Neural progenitor cell (in vitro differentiated cells): ENCODE measurements at regions not wholly inside any gene's neighbourhood (a gene's known extent, or its start where the extent isn't known, plus 50 kb on each side); places are given as distances from the start of the nearest gene placed in this dataset.
"Not testable (repeated sequence)": the region's sequence is repeated elsewhere in the genome, so short reads cannot be mapped to it uniquely, and the experiment has no call there.

Source experiments
- DNase-seq: peaks from one replicate; pipeline ENCODE4 v3.0.0-alpha.2; 2016; ENCODE audit warnings: low spot score
- H2AFZ ChIP-seq: fragments of 200-600 bp; sonication (generic); replicated peaks from 2 replicates; pipeline ENCODE4 v1.6.1; 2016; ENCODE audit warnings: antibody characterized with exemption
- H3F3A ChIP-seq: fragments of 200-600 bp; sonication (generic); 2 replicates; pipeline ENCODE4 v1.6.1; 2016; ENCODE audit warnings: antibody characterized with exemption, low read depth
- H3K27ac ChIP-seq: fragments of 200-600 bp; sonication (generic); 2 replicates; pipeline ENCODE4 v1.5.1; 2016; ENCODE audit warnings: mild to moderate bottlenecking
- H3K27me3 ChIP-seq: fragments of 200-600 bp; sonication (generic); 2 replicates; pipeline ENCODE4 v1.6.1; 2016; ENCODE audit warnings: mild to moderate bottlenecking, moderate library complexity
- H3K36me3 ChIP-seq: fragments of 200-600 bp; sonication (generic); 2 replicates; pipeline ENCODE4 v1.5.1; 2016
- H3K4me1 ChIP-seq: fragments of 200-600 bp; sonication (generic); 2 replicates; pipeline ENCODE4 v1.6.1; 2016; ENCODE audit warnings: mixed run types
- H3K4me2 ChIP-seq: fragments of 200-600 bp; sonication (generic); 2 replicates; pipeline ENCODE4 v1.6.1; 2016
- H3K4me3 ChIP-seq: fragments of 200-600 bp; sonication (generic); 2 replicates; pipeline ENCODE4 v1.5.1; 2016
- H3K79me2 ChIP-seq: fragments of 200-600 bp; sonication (generic); 2 replicates; pipeline ENCODE4 v1.6.1; 2016; ENCODE audit warnings: low read depth
- H3K9ac ChIP-seq: fragments of 200-600 bp; sonication (generic); 2 replicates; pipeline ENCODE4 v1.6.1; 2016
- H3K9me3 ChIP-seq: fragments of 200-600 bp; sonication (generic); 2 replicates; pipeline ENCODE4 v1.5.1; 2016; ENCODE audit warnings: low read depth
- H4K20me1 ChIP-seq: fragments of 200-600 bp; sonication (generic); 2 replicates; pipeline ENCODE4 v1.6.1; 2016; ENCODE audit warnings: low read depth
- H3K27ac Mint-ChIP-seq: 3 replicates; pipeline ENCODE4 v1.8.0; 2021; ENCODE audit warnings: mixed read lengths
- H3K27me3 Mint-ChIP-seq: 2 replicates; pipeline ENCODE4 v1.8.0; 2022; ENCODE audit warnings: low read depth, mild to moderate bottlenecking, inconsistent platforms, moderate library complexity, mixed read lengths; ENCODE audit not compliant: insufficient read depth
- H3K36me3 Mint-ChIP-seq: 3 replicates; pipeline ENCODE4 v1.8.0; 2021; ENCODE audit warnings: mixed read lengths
- H3K4me1 Mint-ChIP-seq: 3 replicates; pipeline ENCODE4 v1.8.0; 2021; ENCODE audit warnings: mixed read lengths
- H3K4me3 Mint-ChIP-seq: 3 replicates; pipeline ENCODE4 v1.8.0; 2021; ENCODE audit warnings: mild to moderate bottlenecking, moderate library complexity, mixed read lengths
- H3K9me3 Mint-ChIP-seq: 3 replicates; pipeline ENCODE4 v1.8.0; 2020; ENCODE audit warnings: mixed read lengths
- EZH2 ChIP-seq: fragments of 200-600 bp; sonication (generic); IDR thresholded peaks from 2 replicates; pipeline ENCODE4 v1.6.1; 2017; ENCODE audit warnings: antibody characterized with exemption, mild to moderate bottlenecking, moderate library complexity
- EZH2phosphoT487 ChIP-seq: fragments of 200-600 bp; sonication (generic); IDR thresholded peaks from 2 replicates; pipeline ENCODE4 v1.6.1; 2017; ENCODE audit warnings: antibody characterized with exemption
- TF ChIP-seq, protein P1 (sequence below): fragments of 200-600 bp; sonication (generic); IDR thresholded peaks from 2 replicates; pipeline ENCODE4 v1.5.1; 2017; ENCODE audit warnings: antibody characterized with exemption, mild to moderate bottlenecking

DNA sequence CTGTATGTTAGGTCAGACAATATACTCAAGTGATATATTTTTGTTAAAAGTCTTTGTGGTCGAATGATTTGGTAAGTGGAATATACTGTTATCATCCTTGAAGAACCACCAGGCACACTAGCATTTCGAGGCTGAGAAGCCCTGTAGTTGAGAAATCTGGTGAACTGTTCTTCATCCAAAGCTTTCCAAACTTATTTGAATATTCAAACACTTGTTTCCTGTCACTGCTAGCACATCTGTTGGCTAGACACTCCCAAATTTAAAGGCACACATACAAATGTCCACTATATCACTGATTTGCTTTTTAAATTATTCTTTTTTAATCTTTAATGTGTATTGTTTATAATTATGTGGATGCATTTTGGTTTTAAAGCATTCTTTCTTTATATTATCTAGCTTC lies 241.9 kb upstream of the CNTNAP5 start:
- H2AFZ ChIP-seq = no peak overlapping the region
- H3K4me1 Mint-ChIP-seq = no peaks in the 10 kb centered on the region
- no peaks in the 10 kb centered on the region for H3K27me3 ChIP-seq
- H3K36me3 ChIP-seq = no peaks in the 10 kb centered on the region
- no peaks in the 10 kb centered on the region for H3K36me3 Mint-ChIP-seq
- TF ChIP-seq EZH2phosphoT487 = no peak
- no peak for TF ChIP-seq EZH2
- TF ChIP-seq, protein P1, sequence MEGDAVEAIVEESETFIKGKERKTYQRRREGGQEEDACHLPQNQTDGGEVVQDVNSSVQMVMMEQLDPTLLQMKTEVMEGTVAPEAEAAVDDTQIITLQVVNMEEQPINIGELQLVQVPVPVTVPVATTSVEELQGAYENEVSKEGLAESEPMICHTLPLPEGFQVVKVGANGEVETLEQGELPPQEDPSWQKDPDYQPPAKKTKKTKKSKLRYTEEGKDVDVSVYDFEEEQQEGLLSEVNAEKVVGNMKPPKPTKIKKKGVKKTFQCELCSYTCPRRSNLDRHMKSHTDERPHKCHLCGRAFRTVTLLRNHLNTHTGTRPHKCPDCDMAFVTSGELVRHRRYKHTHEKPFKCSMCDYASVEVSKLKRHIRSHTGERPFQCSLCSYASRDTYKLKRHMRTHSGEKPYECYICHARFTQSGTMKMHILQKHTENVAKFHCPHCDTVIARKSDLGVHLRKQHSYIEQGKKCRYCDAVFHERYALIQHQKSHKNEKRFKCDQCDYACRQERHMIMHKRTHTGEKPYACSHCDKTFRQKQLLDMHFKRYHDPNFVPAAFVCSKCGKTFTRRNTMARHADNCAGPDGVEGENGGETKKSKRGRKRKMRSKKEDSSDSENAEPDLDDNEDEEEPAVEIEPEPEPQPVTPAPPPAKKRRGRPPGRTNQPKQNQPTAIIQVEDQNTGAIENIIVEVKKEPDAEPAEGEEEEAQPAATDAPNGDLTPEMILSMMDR = no peak
- DNase-seq = no peak
- no peak overlapping the region for H3K27ac ChIP-seq
- H3K79me2 ChIP-seq = no peaks in the 10 kb centered on the region
- H3F3A ChIP-seq = no peaks in the 10 kb centered on the region
- H4K20me1 ChIP-seq = no peaks in the 10 kb centered on the region
- H3K9me3 Mint-ChIP-seq = peaks cover 10% of the 10 kb centered on the region
- no peaks in the 10 kb centered on the region for H3K27me3 Mint-ChIP-seq
- no peak overlapping the region for H3K9ac ChIP-seq
- H3K27ac Mint-ChIP-seq = no peak overlapping the region
- no peak overlapping the region for H3K4me3 Mint-ChIP-seq
- H3K9me3 ChIP-seq = no peaks in the 10 kb centered on the region
- no peak overlapping the region for H3K4me2 ChIP-seq
- H3K4me1 ChIP-seq = no peaks in the 10 kb centered on the region
- no peak overlapping the region for H3K4me3 ChIP-seq

DNA sequence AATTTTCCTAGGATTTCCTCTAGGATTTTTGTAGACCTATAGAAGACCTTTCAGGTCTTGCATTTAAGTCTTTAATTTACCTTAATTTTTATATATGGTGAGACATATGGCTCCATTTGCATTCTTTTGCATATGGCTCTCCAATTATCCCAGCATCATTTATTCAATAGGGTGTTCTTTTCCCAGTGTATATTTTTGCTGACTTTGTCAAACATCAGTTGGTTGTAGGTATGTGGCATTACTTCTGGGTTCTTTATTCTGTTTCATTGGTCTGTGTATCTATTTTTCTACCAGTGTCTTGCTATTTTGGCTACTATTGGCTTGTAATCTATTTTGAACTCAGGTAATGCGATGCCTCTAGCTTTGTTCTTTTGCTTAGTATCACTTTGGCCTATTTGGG lies 239.8 kb upstream of the CNTNAP5 start:
- peaks cover 10% of the 10 kb centered on the region for H3K9me3 Mint-ChIP-seq
- no peaks in the 10 kb centered on the region for H3K79me2 ChIP-seq
- TF ChIP-seq, protein P1 = no peak
- no peak for TF ChIP-seq EZH2phosphoT487
- TF ChIP-seq EZH2 = no peak
- H3K4me3 ChIP-seq = no peak overlapping the region
- no peaks in the 10 kb centered on the region for H3K27me3 ChIP-seq
- H3K4me2 ChIP-seq = no peak overlapping the region
- no peak overlapping the region for H3K27ac ChIP-seq
- H3K9ac ChIP-seq = no peak overlapping the region
- DNase-seq = no peak
- no peaks in the 10 kb centered on the region for H3K4me1 ChIP-seq
- H3K27me3 Mint-ChIP-seq = no peaks in the 10 kb centered on the region
- no peaks in the 10 kb centered on the region for H3K9me3 ChIP-seq
- no peak overlapping the region for H2AFZ ChIP-seq
- no peak overlapping the region for H3K4me3 Mint-ChIP-seq
- no peaks in the 10 kb centered on the region for H3K36me3 Mint-ChIP-seq
- no peaks in the 10 kb centered on the region for H3K36me3 ChIP-seq
- no peaks in the 10 kb centered on the region for H3F3A ChIP-seq
- no peaks in the 10 kb centered on the region for H3K4me1 Mint-ChIP-seq
- no peaks in the 10 kb centered on the region for H4K20me1 ChIP-seq
- no peak overlapping the region for H3K27ac Mint-ChIP-seq

DNA sequence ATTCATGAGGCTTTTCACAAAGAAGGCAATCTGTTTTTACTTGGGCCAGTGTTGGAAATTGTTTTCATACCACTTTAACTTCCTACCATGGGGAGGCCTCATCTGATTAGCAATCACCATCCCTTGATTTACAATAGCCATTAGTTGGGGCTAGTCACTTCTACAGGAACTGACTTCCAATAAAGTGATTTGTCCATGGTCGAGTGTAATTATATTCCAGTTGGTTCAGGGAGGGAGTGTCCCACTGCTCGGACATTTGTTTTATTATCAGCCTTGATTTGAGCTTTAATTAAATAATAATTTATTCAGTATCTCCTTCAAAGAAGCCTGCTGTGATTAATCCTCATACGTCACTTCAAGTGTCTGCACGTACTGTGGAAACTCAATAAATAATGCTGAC lies 233.9 kb upstream of the CNTNAP5 start:
- Mint-ChIP-seq H3K4me3 (no peak overlapping the region), H3K9me3 (peaks cover 2% of the 10 kb centered on the region), H3K27me3 (peaks cover 3% of the 10 kb centered on the region), H3K36me3 (no peaks in the 10 kb centered on the region), H3K27ac (no peak overlapping the region), H3K4me1 (no peaks in the 10 kb centered on the region)
- no peaks in the 10 kb centered on the region for H3K36me3 ChIP-seq
- H3K9me3 ChIP-seq = no peaks in the 10 kb centered on the region
- TF ChIP-seq EZH2 = no peak
- no peak overlapping the region for H2AFZ ChIP-seq
- no peaks in the 10 kb centered on the region for H3K79me2 ChIP-seq
- no peaks in the 10 kb centered on the region for H3K27me3 ChIP-seq
- DNase-seq = no peak
- H3F3A ChIP-seq = no peaks in the 10 kb centered on the region
- no peak overlapping the region for H3K4me3 ChIP-seq
- no peaks in the 10 kb centered on the region for H3K4me1 ChIP-seq
- no peak overlapping the region for H3K27ac ChIP-seq
- H4K20me1 ChIP-seq = no peaks in the 10 kb centered on the region
- H3K9ac ChIP-seq = no peak overlapping the region
- no peak overlapping the region for H3K4me2 ChIP-seq

DNA sequence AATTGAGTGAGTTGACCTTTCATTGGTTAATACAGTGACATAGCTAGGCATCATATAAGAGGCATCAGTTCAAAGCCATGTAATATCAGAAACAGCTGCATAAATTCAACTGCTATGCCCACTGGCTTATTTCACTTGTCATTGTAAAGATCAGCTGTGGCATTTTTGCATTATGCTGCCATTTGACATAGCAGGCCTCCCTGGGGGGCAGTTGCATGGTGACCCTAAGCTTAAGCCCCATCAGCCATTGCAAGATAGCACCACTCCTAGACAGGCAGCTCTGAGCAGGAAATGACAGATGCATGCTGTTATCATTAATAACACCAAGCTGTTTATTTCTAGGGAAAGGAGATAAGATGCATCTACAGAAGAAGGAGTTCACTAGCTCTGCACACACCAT lies 233.4 kb upstream of the CNTNAP5 start:
- H3K27ac Mint-ChIP-seq = no peak overlapping the region
- no peak for DNase-seq
- no peaks in the 10 kb centered on the region for H4K20me1 ChIP-seq
- H3K79me2 ChIP-seq = no peaks in the 10 kb centered on the region
- no peak overlapping the region for H3K4me3 ChIP-seq
- no peaks in the 10 kb centered on the region for H3K36me3 Mint-ChIP-seq
- no peaks in the 10 kb centered on the region for H3K9me3 ChIP-seq
- H3K4me3 Mint-ChIP-seq = no peak overlapping the region
- H3K4me1 Mint-ChIP-seq = no peaks in the 10 kb centered on the region
- H2AFZ ChIP-seq = no peak overlapping the region
- no peak overlapping the region for H3K9ac ChIP-seq
- H3K27me3 ChIP-seq = no peaks in the 10 kb centered on the region
- peaks cover 2% of the 10 kb centered on the region for H3K9me3 Mint-ChIP-seq
- TF ChIP-seq EZH2phosphoT487 (no peak), EZH2 (no peak)
- TF ChIP-seq, protein P1 = no peak
- H3K4me2 ChIP-seq = no peak overlapping the region
- no peak overlapping the region for H3K27ac ChIP-seq
- no peaks in the 10 kb centered on the region for H3F3A ChIP-seq
- H3K36me3 ChIP-seq = no peaks in the 10 kb centered on the region
- no peaks in the 10 kb centered on the region for H3K4me1 ChIP-seq
- H3K27me3 Mint-ChIP-seq = peaks cover 3% of the 10 kb centered on the region

DNA sequence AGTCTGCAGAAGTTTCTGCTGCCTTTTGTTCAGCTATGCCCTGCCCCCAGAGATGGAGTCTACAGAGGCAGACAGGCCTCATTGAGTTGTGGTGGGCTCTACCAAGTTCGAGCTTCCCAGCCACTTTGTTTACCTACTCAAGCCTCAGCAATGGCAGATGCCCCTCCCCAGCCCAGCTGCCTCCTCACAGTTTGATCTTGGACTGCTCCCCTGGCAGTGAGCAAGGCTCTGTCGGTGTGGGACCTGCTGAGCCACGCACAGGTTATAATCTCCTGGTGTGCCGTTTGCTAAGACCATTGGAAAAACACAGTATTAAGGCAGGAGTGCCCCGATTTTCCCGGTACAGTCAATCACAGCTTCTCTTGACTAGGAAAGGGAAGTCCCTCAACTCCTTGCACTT lies 221.0 kb upstream of the CNTNAP5 start:
- not testable (repeated sequence) for H3K27ac Mint-ChIP-seq, H3K79me2 ChIP-seq, H3K4me1 Mint-ChIP-seq, H3K36me3 ChIP-seq, DNase-seq, H4K20me1 ChIP-seq, H3K4me3 Mint-ChIP-seq, H3F3A ChIP-seq, H3K9me3 ChIP-seq, H3K4me1 ChIP-seq, H3K4me2 ChIP-seq, H2AFZ ChIP-seq, H3K36me3 Mint-ChIP-seq, H3K27ac ChIP-seq, H3K27me3 Mint-ChIP-seq, H3K4me3 ChIP-seq, H3K27me3 ChIP-seq, H3K9ac ChIP-seq
- peaks cover 27% of the 10 kb centered on the region for H3K9me3 Mint-ChIP-seq

DNA sequence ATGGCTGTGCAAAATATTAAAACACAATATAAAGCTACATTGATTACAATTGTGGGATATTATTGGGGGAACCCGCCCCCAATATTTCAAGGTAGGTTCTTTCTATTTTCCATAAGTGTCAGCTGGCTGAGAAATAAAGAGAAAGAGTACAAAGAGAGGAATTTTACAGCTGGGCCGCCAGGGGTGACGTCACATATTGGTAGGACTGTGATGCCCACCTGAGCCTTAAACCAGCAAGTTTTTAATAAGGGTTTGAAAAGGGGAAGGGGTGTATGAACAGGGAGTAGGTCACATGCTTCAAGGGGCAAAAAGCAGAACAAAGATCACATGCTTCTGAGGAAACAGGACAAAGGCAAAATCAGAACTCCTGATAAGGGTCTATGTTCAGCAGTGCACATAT lies 219.3 kb upstream of the CNTNAP5 start:
- not testable (repeated sequence) for DNase-seq, H2AFZ ChIP-seq, H3K36me3 ChIP-seq, H3K4me2 ChIP-seq, H4K20me1 ChIP-seq, H3K4me1 Mint-ChIP-seq, H3K9me3 ChIP-seq, H3K36me3 Mint-ChIP-seq, H3K27ac Mint-ChIP-seq, H3K27me3 Mint-ChIP-seq, H3K4me3 Mint-ChIP-seq, H3K27ac ChIP-seq, H3K27me3 ChIP-seq, H3F3A ChIP-seq, H3K79me2 ChIP-seq, H3K9ac ChIP-seq, H3K4me3 ChIP-seq, H3K4me1 ChIP-seq
- peaks cover 27% of the 10 kb centered on the region for H3K9me3 Mint-ChIP-seq
